HepG2 (cell line): ENCODE measurements at regions not wholly inside any gene's neighbourhood (a gene's known extent, or its start where the extent isn't known, plus 50 kb on each side); places are given as distances from the start of the nearest gene placed in this dataset.

Experiments
- ATAC-seq: fragments of 200-7000 bp; cut with Tn5 transposase; 3 replicates; pipeline ENCODE4 v1.9.1; 2020; ENCODE audit warnings: mild to moderate bottlenecking, moderate library complexity
- BruUV-seq: library from RNA; stranded (reverse); fragments of 400-500 nt; replicated peaks from 2 replicates; lab custom pipeline; 2021; lab: Mats Ljungman, UMichigan
- CTCF ChIA-PET: fragments of 300-600 bp; formaldehyde crosslinking; extraction: SDS; loops from one replicate; lab custom pipeline; 2021; ENCODE audit warnings: low total read pairs, inconsistent platforms, low intra/inter-chr PET ratio; lab: Yijun Ruan, JAX
- POLR2A ChIA-PET: fragments of 350-600 bp; sonication (Branson Sonifier 250); formaldehyde crosslinking; loops from one replicate; lab custom pipeline; 2020; ENCODE audit warnings: antibody characterized with exemption, inconsistent platforms; lab: Yijun Ruan, JAX
- DNase-seq: peaks from one replicate; pipeline ENCODE4 v3.0.0-alpha.2; 2015; ENCODE audit warnings: low spot score
- FAIRE-seq: peaks from 3 replicates; lab custom pipeline; 2011; peaks lifted over from hg19 to GRCh38; lab: Jason Lieb, UNC
- H2AFZ ChIP-seq: one replicate; pipeline ENCODE4 v1.6.1; 2011; ENCODE audit warnings: low read length, inconsistent platforms
- H3K27ac ChIP-seq: fragments of 300-600 bp; 3 replicates; pipeline ENCODE4 v1.8.0; 2011; ENCODE audit warnings: mixed run types, mild to moderate bottlenecking, mixed read lengths, low read length, inconsistent platforms; ENCODE audit not compliant: insufficient read depth; ENCODE audit errors: extremely low read length
- H3K27me3 ChIP-seq, 2 experiments: fragments of 200-600 bp in 1 of 2; 2 replicates in 1 of 2; 3 replicates in 1 of 2; pipeline versions ENCODE4 v1.6.0 to v1.8.0; 2011; ENCODE audit warnings: low read length in 2 of 2, mild to moderate bottlenecking in 2 of 2, moderate library complexity in 2 of 2, inconsistent platforms in 1 of 2; ENCODE audit not compliant: insufficient read depth in 2 of 2, control insufficient read depth in 1 of 2
- H3K36me3 ChIP-seq, 2 experiments: fragments of 200-600 bp in 1 of 2; replicated peaks in 1 of 2; 2 replicates in 1 of 2; 3 replicates in 1 of 2; pipeline versions ENCODE4 v1.5.1 to v1.8.0; 2011; ENCODE audit warnings: low read length in 2 of 2, inconsistent platforms in 1 of 2; ENCODE audit not compliant: insufficient read depth in 2 of 2, control insufficient read depth in 1 of 2
- H3K4me1 ChIP-seq: 2 replicates; pipeline ENCODE4 v1.5.1; 2012; ENCODE audit warnings: low read length, inconsistent platforms; ENCODE audit not compliant: insufficient read depth
- H3K4me2 ChIP-seq: 2 replicates; pipeline ENCODE4 v1.6.0; 2011; ENCODE audit warnings: low read depth, low read length, inconsistent platforms
- H3K4me3 ChIP-seq, 3 experiments: fragments of 200-600 bp in 1 of 3; sonication (generic), shearing (Covaris generic) in 1 of 3; replicated peaks in 1 of 3; 2 replicates each; pipeline ENCODE4 v1.5.1; 2011 to 2016; ENCODE audit warnings: low read length in 3 of 3, inconsistent platforms in 2 of 3, low read depth in 2 of 3, mild to moderate bottlenecking in 2 of 3, control low read depth in 1 of 3, mixed read lengths in 1 of 3; ENCODE audit not compliant: insufficient read depth in 1 of 3
- H3K79me2 ChIP-seq: one replicate; pipeline ENCODE4 v1.6.1; 2011; ENCODE audit warnings: low read length, inconsistent platforms; ENCODE audit not compliant: insufficient read depth
- H3K9ac ChIP-seq: 2 replicates; pipeline ENCODE4 v1.6.0; 2011; ENCODE audit warnings: mild to moderate bottlenecking, low read depth, low read length, inconsistent platforms; ENCODE audit not compliant: insufficient read depth
- H3K9me3 ChIP-seq: 2 replicates; pipeline ENCODE4 v1.5.1; 2012; ENCODE audit warnings: mild to moderate bottlenecking, low read length
- H4K20me1 ChIP-seq: 2 replicates; pipeline ENCODE4 v1.6.0; 2011; ENCODE audit warnings: inconsistent platforms, mild to moderate bottlenecking, low read length, moderate library complexity; ENCODE audit not compliant: insufficient read depth
- ELF4 ChIP-seq: sonication (generic); formaldehyde crosslinking; IDR thresholded peaks from 2 replicates; pipeline ENCODE4 v1.5.0; 2020; ENCODE audit warnings: missing genetic modification reagents, mild to moderate bottlenecking, moderate library complexity, borderline replicate concordance
- JUN ChIP-seq: sonication (generic); formaldehyde crosslinking; IDR thresholded peaks from 2 replicates; pipeline ENCODE4 v1.4.0; 2020; ENCODE audit warnings: mild to moderate bottlenecking, missing genetic modification reagents
- MAFF ChIP-seq: IDR thresholded peaks from 2 replicates; pipeline ENCODE4 v1.6.1; 2011; ENCODE audit warnings: low read depth, low read length, improper control_type of control experiment
- MAFK ChIP-seq, 2 experiments: IDR thresholded peaks in 1 of 2; conservative IDR thresholded peaks in 1 of 2; 2 replicates each; pipeline ENCODE4 v1.6.1; 2011; ENCODE audit warnings: improper control_type of control experiment in 2 of 2, low read length in 2 of 2
- MIER2 ChIP-seq: IDR thresholded peaks from 2 replicates; pipeline ENCODE4 v1.6.1; 2016; ENCODE audit warnings: missing biosample characterization, missing genetic modification reagents
- ZKSCAN8 ChIP-seq: IDR thresholded peaks from 2 replicates; pipeline ENCODE4 v1.6.1; 2016; ENCODE audit warnings: borderline replicate concordance, missing genetic modification reagents, missing compliant biosample characterization
- ZNF256 ChIP-seq: sonication (generic); formaldehyde crosslinking; conservative IDR thresholded peaks from 2 replicates; pipeline ENCODE4 v1.4.0; 2020; ENCODE audit warnings: missing genetic modification reagents
- WGBS: methylation state at CpG from one replicate; pipeline ENCODE4 v1.1.6; 2017; ENCODE audit warnings: low lambda C conversion rate; 5-methylcytosine and 5-hydroxymethylcytosine counted together
- in situ Hi-C: cut with HindIII; loops from 2 replicates; pipeline ENCODE4 v1.10.0; 2017; ENCODE audit warnings: low pct_unique_long_range_greater_than_20kb; ENCODE audit not compliant: extremely low pct_ligation_motif_present
- intact Hi-C: fragments of 100-400 bp; cut with micrococcal nuclease; formaldehyde crosslinking; loops from one replicate; pipeline ENCODE4 v1.10.0; 2022; ENCODE audit not compliant: unreplicated experiment
- TF ChIP-seq, protein P1 (sequence below): sonication (generic); formaldehyde crosslinking; IDR thresholded peaks from 2 replicates; pipeline ENCODE4 v1.5.0; 2020; ENCODE audit warnings: mild to moderate bottlenecking, missing genetic modification reagents

GRCh38 chr11:131044851-131045250 lies 128.6 kb upstream of the SNX19 start:
- CTCF ChIA-PET = no interaction called here
- no TSS peak for BruUV-seq

GRCh38 chr11:131052367-131052766 lies 136.1 kb upstream of the SNX19 start:
- peaks cover 0 to 7% of the 10 kb centered on the region in 2 experiments; a peak in 2 of 5 replicates for H3K27me3 ChIP-seq
- DNase-seq (no peak), FAIRE-seq (no peak), ATAC-seq (no peak)
- ChIA-PET CTCF (no interaction called here), POLR2A (no interaction called here)
- H3K4me1 ChIP-seq = no peaks in the 10 kb centered on the region
- TF ChIP-seq MAFK (conservative IDR thresholded peaks at IDR 0.05 in 1 of 2, IDR thresholded peaks at IDR 0.05 in 1 of 2; ENCODE audit: low read length in 2 of 2) = peak; percentile 69 to 91; a peak in 3 of 4 replicates
- TF ChIP-seq MAFF = peak; percentile 88
- TF ChIP-seq ZKSCAN8 (CRISPR knock-in tag) = no peak
- WGBS = 10% methylated on average over 3 of the region's 3 CpGs
- H3K27ac ChIP-seq = no peak overlapping the region
- no peak overlapping the region for H2AFZ ChIP-seq
- H3K9me3 ChIP-seq = no peaks in the 10 kb centered on the region
- in situ Hi-C loops (no loop called here), intact Hi-C loops (no loop called here)
- H3K36me3 ChIP-seq = no peaks in the 10 kb centered on the region
- no peaks in the 10 kb centered on the region for H3K79me2 ChIP-seq
- no TSS peak for BruUV-seq
- no peak overlapping the region for H3K9ac ChIP-seq
- H4K20me1 ChIP-seq = no peaks in the 10 kb centered on the region
- H3K4me2 ChIP-seq = no peak overlapping the region
- H3K4me3 ChIP-seq = no peak overlapping the region

More at GRCh38 chr11:131044851-131045250, 128.6 kb upstream of the SNX19 start:
- WGBS = 12% methylated on average over 7 of the region's 7 CpGs
- no peaks in the 10 kb centered on the region for H3K4me1 ChIP-seq
- intact Hi-C loops (no loop called here), in situ Hi-C loops (no loop called here)
- no peaks in the 10 kb centered on the region for H4K20me1 ChIP-seq
- no peaks in the 10 kb centered on the region for H3K79me2 ChIP-seq
- no peak for FAIRE-seq
- no peak overlapping the region for H3K27ac ChIP-seq
- H3K27me3 ChIP-seq = peaks cover 0 to 12% of the 10 kb centered on the region in 2 experiments; a peak in 2 of 5 replicates
- ATAC-seq = no peak
- H3K36me3 ChIP-seq = no peaks in the 10 kb centered on the region
- no peak for DNase-seq
- H3K4me3 ChIP-seq = no peak overlapping the region
- POLR2A ChIA-PET = no interaction called here
- no peak overlapping the region for H2AFZ ChIP-seq
- TF ChIP-seq, protein P1, sequence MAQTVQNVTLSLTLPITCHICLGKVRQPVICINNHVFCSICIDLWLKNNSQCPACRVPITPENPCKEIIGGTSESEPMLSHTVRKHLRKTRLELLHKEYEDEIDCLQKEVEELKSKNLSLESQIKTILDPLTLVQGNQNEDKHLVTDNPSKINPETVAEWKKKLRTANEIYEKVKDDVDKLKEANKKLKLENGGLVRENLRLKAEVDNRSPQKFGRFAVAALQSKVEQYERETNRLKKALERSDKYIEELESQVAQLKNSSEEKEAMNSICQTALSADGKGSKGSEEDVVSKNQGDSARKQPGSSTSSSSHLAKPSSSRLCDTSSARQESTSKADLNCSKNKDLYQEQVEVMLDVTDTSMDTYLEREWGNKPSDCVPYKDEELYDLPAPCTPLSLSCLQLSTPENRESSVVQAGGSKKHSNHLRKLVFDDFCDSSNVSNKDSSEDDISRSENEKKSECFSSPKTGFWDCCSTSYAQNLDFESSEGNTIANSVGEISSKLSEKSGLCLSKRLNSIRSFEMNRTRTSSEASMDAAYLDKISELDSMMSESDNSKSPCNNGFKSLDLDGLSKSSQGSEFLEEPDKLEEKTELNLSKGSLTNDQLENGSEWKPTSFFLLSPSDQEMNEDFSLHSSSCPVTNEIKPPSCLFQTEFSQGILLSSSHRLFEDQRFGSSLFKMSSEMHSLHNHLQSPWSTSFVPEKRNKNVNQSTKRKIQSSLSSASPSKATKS (CRISPR knock-in tag) = no peak
- TF ChIP-seq ZNF256 (no peak), ELF4 (CRISPR knock-in tag) (no peak), JUN (CRISPR knock-in tag) (no peak), MIER2 (CRISPR knock-in tag) (no peak)
- no peak overlapping the region for H3K9ac ChIP-seq
- H3K9me3 ChIP-seq = no peaks in the 10 kb centered on the region
- H3K4me2 ChIP-seq = no peak overlapping the region
